ENCODE measurements at regions not wholly inside any gene's neighbourhood (a gene's known extent, or its start where the extent isn't known, plus 50 kb on each side); places are given as distances from the start of the nearest gene placed in this dataset.
"Not testable (repeated sequence)": the region's sequence is repeated elsewhere in the genome, so short reads cannot be mapped to it uniquely, and the experiment has no call there.

- no peak for DNase-seq
These were observed 230.9 kb upstream of the AFF2 start for GRCh38 chrX:148269513-148269912.

- DNase-seq = no peak
These were observed 229.9 kb upstream of the AFF2 start for GRCh38 chrX:148270499-148270898.

DNA sequence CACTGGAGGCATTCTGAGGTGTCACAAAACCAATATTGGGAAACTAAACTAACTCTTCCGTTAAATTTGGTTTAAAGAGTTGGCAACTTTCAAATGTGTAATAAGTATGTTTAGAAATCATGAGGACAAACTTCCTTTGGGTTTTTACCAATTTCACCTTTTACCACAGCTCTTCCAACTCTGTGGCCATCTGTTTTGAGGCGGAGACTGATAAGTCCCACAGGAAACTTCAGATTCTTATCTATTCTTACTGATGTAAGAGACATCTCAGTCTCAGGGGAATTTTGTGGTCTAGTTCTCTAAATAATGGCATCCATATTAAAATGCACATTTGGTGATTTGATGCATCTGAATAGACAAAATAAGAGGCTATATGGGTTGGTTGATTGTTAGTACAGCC, 229.2 kb upstream of the AFF2 start:
- DNase-seq = no peak

DNA sequence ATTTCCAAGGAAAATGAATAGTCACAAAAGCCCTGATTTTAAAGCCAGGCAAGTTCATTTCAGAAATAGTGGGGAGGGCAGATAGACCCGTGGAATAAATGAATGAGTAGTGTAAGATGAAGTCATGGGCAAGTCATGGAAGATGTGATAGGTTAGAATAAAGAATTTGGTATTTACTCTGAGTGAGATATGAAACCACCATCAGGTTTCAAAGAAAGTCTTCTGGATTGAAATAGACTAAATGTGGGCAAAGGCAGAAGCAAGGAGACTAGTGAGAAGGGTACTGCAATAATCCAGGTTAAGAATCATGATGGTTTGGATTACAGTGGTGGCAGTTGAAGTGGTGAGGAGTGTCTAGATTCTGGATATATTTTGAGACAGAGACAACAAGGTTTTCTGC, 218.5 kb upstream of the AFF2 start:
- no peak for DNase-seq

GRCh38 chrX:148282504-148282903, 217.9 kb upstream of the AFF2 start:
- no peak for DNase-seq

DNA sequence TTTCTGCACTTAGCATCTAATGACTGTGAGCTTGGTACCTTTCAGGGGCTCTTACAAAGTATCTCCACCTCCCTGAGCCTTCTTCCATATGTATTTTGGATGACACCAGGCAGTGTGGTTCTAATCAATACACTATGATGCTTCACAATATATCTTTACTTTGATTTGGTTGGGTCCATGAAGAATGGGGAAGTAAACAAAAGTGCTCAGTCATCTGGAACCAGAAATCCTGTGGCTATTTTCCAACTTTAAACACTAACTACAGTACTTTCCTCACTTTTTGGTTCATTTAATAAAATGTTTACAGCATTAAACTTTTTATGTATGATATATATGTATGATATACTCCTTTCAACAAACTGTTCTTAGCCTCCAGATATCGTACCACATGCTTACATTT, 216.4 kb upstream of the AFF2 start:
- DNase-seq = no peak

DNA sequence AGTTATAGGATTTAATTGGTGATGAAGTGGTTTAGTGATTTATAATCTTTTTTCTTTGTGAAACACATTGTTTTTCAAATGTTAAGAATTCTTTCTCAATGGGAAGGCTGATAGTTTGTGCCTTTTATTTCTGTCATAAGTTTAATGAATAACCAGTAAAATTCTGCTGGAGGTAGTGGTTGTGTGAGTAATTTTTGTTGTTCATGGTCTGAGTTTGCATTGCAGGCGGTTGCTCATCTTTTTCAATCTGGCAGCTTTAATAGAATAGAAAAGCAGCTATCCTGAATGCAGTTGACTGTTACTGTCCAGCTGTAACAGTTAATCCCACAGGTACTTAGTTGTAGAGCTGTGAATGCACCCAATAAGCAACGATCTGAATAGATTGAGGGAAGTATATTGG, 215.6 kb upstream of the AFF2 start:
- DNase-seq = no peak

DNA sequence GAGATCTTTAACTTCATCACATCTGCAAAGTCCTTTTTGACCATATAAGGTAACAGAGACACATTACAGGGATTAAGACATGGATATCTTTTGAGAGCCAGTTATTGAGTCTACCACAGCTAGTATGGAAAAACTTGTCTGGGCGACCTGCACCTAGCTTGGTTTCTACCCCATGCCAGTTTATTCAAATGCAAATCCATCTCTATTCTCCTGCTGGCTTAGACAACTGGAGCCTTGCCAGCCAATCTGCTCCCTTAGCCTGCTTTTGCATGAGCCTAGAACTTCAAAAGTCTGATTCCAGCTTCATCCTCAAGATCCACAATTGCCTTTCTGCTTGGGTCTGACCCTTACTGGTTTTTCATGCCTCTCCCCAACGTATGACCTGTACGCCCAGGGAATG, 212.0 kb upstream of the AFF2 start:
- no peak for DNase-seq

DNA sequence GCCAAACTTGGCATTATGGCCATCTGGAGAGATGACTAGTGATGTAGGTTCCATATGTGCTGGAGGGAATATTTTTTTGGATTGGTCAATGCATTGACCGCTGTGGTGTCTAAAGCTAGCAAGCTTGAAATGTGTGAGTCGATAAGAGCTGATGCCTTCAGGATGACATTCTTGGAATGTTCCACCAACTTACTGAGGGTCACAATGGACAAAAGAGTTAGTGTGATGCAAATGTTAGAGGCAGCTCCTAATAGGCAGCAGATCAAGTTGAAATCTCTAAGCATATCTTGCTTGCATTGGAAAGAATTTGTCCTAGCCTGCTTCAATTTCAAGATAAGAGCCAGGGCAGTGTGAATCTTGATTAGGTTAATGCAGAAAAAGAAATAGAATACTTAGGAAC, 210.4 kb upstream of the AFF2 start:
- DNase-seq = no peak

GRCh38 chrX:148290931-148291330, 209.5 kb upstream of the AFF2 start:
- DNase-seq = no peak

- DNase-seq = no peak
These were observed 201.7 kb upstream of the AFF2 start for GRCh38 chrX:148298737-148299136.

- DNase-seq = not testable (repeated sequence)
These were observed 195.2 kb upstream of the AFF2 start for GRCh38 chrX:148305214-148305613.

DNA sequence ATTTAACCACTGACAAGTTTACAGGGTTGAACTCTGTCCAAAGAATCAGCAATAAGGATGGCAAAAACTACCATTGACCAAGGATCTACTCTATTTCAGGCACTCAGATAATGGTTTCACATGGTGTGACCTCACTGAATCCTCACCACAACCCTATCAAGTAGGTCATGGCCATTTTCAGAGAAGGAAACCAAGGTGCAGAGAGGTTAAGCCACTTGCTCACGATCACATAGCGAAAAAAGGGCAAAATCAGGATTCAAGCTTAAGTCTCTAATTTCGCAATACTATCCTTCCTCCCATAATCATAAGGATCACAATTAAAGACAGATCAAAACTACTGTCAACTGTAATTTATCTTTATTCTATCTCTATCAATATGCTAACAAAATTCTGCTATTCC, 191.0 kb upstream of the AFF2 start:
- DNase-seq = no peak

DNA sequence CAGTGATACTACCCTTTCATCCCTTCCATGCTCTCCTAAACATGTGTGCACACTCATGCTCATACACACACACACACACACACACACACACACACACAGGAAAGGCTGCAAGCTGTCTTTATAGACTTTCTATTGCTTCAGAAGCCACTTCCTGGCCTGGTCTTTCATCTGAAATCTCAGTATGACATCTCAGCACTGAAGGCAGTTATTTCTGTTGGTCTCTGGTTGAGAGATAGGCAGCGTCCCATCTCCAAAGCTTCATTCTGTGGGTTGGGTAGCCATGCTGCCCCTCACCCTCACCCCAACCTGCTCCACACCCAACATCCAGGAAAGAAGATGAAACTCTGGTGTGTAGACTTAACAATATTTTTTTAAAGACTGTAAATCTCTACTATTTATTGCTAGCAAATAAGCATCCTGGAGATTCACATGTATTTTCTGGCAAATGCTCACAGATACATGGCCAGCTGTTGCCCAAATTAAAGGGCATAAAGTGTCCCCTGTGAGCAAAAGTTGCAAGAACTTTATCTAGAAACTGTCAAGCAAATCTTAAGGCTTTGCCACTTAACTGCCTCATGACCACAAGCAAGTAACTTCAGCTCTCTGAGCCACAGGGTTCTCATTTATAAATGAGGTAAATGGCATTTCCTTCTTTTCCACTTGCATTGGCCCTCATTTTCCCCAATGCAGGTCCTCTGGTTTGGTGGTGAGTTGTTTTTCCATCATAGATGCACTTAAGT, 189.8 kb upstream of the AFF2 start:
- DNase-seq = peak; percentile 50

GRCh38 chrX:148311544-148311943, 188.9 kb upstream of the AFF2 start:
- DNase-seq = no peak

DNA sequence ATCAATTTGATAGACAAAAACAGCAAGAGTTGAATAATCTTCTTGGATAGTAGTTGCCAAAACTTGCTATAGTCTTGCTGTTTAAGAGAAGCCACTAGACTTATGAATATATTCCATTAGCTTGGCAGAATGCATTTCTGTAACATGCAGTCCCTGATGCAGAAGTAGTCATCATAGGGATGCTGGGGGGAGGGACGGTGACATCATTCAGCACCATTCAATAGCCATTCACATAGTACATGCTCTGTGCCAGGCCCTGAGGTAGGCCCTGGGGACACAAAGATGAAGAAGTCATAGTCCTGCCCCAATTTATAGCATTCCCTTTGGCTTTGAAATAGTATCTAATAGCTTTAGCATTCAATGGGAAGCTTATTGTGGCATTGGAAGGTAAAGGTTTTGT, 185.5 kb upstream of the AFF2 start:
- DNase-seq = no peak

GRCh38 chrX:148316446-148316845, 184.0 kb upstream of the AFF2 start:
- DNase-seq = no peak

DNA sequence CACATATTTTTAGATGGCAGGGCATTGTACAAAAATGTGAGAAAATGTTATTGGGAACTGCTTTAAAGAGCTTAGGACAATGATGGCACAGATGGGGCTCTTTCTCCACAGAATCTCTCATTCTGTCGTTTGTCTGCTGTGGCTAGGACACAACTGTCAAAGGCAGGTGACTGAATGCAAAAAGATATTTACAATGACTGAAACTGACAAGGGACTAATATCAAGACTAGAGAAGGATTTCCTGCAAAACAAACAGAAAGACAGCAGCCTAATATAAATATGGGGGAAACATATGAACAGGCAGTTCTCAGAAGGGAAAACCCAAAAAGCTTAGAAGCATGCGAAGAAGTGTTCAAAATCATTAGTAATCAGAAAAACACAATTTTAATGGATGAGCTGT, 177.5 kb upstream of the AFF2 start:
- no peak for DNase-seq

- DNase-seq = no peak
These were observed 166.4 kb upstream of the AFF2 start for GRCh38 chrX:148333989-148334388.

DNA sequence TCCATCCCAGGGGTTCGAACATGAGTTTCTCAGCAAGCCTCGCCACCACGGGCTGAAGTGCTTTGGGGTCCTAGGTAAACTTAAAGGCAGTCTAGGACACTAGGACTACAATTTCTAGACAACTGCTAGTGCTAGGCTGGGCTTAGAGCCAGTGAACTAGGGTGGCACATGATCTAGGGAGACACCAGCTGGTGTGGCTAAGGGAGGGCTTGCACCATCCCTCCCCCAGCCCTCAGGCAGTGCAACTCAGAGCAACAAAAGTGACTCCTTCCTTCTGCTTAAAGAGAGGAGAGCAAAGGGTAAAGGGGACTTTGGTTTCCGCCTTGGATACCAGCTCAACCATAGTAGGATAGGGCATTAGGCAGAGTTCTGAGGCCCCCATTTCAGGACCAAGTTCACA, 162.5 kb upstream of the AFF2 start:
- DNase-seq = no peak

DNA sequence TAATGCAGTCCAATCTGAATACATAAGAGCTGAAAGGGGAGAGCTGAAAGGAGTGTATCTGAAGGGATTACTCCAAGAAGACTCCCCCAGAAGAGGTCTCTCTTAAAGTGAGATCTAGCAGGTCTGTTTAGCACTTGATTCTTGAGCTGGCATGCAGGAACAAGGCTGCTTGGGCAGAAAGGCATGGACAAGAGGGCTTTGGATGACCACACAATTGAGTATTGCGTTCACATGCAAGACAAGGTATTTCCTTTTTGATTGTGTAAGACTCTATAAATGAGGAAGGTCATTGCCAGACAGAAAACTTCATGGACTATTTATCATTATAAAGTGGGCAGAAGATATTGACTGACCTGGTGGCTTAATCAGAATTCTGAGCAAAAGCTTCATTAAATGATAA, 145.5 kb upstream of the AFF2 start:
- DNase-seq = no peak

- no peak for DNase-seq
These were observed 138.8 kb upstream of the AFF2 start for GRCh38 chrX:148361641-148362040.

DNA sequence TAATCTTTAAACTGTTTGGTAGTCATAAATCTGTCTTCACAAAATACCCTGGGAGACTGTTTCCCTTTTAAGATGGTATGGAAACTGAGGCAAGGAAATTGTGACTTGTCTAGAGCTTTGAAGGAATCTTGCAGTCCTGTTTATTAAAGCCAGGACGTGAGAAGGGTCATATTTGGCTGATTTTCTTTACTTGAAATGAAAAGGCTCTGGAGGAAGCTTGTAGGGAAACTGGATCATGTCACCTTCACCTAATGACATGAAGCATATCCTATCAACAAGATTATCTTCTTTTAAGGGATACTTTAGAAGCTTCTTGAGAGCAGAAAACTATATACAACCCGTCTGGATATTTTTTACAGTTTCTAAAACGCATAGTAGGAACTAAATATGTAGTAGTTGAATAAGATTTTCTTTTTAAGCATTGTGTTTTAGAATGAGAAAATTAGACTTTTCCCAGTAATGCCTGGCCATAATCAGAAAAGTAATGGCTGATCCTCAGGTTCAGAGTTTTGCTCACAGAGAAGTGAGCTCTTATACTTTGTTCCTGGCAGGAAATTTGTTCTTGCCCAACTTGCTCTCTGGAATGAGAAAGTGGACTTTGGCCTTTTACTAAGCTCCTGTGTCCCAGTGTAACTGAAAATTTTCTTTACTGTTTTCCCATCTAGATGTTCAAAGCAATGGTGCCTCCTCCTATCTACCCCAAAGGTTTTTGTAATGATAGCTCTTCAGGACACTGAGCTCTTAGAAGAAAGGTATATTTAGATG, 136.8 kb upstream of the AFF2 start:
- DNase-seq = no peak

DNA sequence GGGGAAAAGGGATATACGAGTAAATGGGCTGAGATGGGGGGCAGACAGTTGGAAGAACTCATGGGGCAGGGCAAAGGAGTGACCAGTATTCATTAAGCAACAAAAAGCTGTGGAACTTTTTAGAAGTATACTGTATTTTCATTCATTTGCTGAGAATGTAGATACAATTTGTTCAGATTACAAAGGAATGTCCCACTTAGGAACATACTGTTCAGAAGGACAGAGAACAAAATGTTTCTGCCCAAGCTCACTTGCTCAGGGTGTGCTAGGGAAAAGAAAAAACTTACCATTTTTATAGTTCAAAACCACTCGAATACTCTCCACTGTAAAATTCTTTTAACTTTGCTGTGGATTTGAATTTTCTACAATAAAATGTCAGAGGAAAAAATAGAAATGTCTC, 135.2 kb upstream of the AFF2 start:
- DNase-seq = no peak

GRCh38 chrX:148371291-148371690, 129.1 kb upstream of the AFF2 start:
- DNase-seq = no peak
